ENCODE measurements at regions not wholly inside any gene's neighbourhood (a gene's known extent, or its start where the extent isn't known, plus 50 kb on each side); places are given as distances from the start of the nearest gene placed in this dataset.

DNA sequence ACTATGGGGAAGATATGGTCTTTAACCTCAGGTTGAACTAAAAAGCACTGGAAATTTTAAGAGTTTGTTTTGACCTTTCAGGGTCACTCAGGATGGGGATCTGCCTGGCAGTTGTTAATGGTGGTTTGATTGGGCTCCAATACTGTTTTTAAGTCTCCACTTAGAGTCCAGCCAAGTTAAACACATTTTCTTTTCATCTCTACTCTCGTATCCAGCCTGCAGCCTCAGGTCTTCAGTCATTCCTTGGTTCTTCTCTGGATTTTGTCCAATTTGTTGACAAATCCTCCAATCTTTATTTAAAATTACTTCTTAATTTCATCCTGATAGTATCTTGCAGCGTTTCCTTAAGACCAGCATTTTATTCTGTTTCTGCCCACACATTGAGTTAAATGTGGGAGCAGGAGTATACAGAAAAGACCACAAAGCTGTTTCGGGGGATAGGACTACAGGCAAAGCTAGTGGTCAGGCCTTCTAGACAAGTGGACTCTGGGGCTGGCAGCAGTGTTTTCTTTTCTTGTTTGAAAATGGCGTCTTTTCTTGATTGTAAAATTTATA lies 133.2 kb upstream of the INHBA start:
- H3K9ac ChIP-seq (ENCODE audit: low read length): no peak overlapping the region
- H3K4me2 ChIP-seq (ENCODE audit: low read length): no peak overlapping the region
- no peak overlapping the region for H3K4me3 ChIP-seq (ENCODE audit: low read length)

DNA sequence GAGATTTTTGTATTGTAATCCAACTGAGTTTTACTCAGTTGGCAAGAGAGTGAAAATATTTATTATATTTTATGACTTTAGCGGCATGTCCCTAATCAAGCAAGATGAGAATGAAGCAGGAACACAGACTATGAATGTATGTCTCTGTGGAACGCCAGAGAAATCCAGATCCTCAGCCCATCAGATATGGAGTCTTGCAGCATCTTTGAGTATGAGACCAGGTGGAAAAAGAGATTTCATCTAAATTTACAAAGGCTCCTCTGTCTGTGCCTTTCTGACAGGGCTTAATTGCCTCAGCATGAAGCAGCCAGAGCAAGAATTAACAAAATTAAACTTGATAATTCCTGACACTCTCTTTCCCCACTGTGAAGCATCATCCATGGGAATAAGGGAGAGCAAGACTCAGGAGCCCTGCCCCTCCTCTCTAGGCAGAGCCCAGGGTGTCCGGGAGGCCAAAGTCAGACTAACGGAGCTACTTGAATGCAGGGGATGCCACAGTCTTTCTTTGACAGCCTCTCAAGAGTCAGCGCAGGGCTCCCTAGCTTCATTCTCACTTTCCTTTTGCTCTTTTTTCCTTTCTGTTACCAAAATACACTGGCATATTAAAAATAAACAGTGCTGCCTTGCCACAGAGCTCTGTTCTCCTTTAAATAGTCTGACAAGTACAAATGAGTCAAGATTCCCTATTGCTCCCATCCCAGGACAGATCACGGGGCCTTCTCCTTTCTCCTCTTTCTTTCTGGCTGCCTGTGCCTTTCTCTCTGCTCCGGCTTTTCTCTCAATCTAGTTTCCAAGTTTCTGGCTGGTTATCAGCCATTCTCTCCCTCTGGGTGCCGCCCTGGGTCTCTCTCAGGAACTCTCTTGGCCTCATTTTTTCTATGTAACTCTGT lies 132.2 kb upstream of the INHBA start:
- Histone ChIP-seq H4K20me1 (ENCODE audit: insufficient read depth, low read length) (no peaks in the 10 kb centered on the region), H3K4me3 (ENCODE audit: low read length) (no peak overlapping the region), H3K4me2 (ENCODE audit: low read length) (no peak overlapping the region), H3K27me3 (ENCODE audit: low read depth, low read length) (no peaks in the 10 kb centered on the region), H3K4me1 (ENCODE audit: low read length) (no peaks in the 10 kb centered on the region), H2AFZ (ENCODE audit: low read depth, low read length) (no peak overlapping the region), H3K36me3 (replicated peaks; ENCODE audit: low read depth, low read length) (no peaks in the 10 kb centered on the region), H3K27ac (ENCODE audit: low read length) (no peak overlapping the region), H3K79me2 (ENCODE audit: low read length) (no peaks in the 10 kb centered on the region), H3K9me3 (ENCODE audit: insufficient read depth, low read length) (no peaks in the 10 kb centered on the region), H3K9ac (ENCODE audit: low read length) (no peak overlapping the region)
- no peak for TF ChIP-seq EZH2phosphoT487 (IDR thresholded peaks at IDR 0.05; ENCODE audit: low read depth)
- TF ChIP-seq, protein P1, sequence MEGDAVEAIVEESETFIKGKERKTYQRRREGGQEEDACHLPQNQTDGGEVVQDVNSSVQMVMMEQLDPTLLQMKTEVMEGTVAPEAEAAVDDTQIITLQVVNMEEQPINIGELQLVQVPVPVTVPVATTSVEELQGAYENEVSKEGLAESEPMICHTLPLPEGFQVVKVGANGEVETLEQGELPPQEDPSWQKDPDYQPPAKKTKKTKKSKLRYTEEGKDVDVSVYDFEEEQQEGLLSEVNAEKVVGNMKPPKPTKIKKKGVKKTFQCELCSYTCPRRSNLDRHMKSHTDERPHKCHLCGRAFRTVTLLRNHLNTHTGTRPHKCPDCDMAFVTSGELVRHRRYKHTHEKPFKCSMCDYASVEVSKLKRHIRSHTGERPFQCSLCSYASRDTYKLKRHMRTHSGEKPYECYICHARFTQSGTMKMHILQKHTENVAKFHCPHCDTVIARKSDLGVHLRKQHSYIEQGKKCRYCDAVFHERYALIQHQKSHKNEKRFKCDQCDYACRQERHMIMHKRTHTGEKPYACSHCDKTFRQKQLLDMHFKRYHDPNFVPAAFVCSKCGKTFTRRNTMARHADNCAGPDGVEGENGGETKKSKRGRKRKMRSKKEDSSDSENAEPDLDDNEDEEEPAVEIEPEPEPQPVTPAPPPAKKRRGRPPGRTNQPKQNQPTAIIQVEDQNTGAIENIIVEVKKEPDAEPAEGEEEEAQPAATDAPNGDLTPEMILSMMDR (IDR thresholded peaks at IDR 0.05; ENCODE audit: low read depth, low read length): no peak

More for the DNA sequence above, 133.2 kb upstream of the INHBA start:
- Histone ChIP-seq H3K36me3 (replicated peaks; ENCODE audit: low read depth, low read length) (no peaks in the 10 kb centered on the region), H3K9me3 (ENCODE audit: insufficient read depth, low read length) (no peaks in the 10 kb centered on the region), H3K27ac (ENCODE audit: low read length) (no peak overlapping the region), H3K27me3 (ENCODE audit: low read depth, low read length) (no peaks in the 10 kb centered on the region), H4K20me1 (ENCODE audit: insufficient read depth, low read length) (no peaks in the 10 kb centered on the region), H2AFZ (ENCODE audit: low read depth, low read length) (no peak overlapping the region), H3K79me2 (ENCODE audit: low read length) (no peaks in the 10 kb centered on the region), H3K4me1 (ENCODE audit: low read length) (no peaks in the 10 kb centered on the region)
- no peak for TF ChIP-seq EZH2phosphoT487 (IDR thresholded peaks at IDR 0.05; ENCODE audit: low read depth)
- TF ChIP-seq, protein P1 (IDR thresholded peaks at IDR 0.05; ENCODE audit: low read depth, low read length): no peak

DNA sequence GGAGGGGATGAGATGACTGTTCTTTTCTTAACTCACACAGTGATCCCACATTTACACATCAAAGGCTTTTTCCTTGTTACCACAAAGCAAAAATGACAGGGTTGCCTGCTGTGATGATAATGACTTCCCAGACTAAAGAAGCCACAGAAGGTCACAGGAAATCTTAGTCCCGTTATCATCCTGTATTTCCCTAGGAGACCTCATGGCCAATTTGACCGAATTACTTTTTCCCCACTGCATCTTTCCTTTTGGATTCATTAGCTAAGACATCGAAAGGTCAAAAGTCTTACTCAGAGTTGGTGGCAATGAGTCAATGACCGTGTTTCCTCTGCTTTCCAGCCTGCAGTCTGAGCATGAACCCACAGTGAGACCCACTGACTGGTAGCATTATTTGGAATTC lies 130.1 kb upstream of the INHBA start:
- Histone ChIP-seq H3K36me3 (replicated peaks; ENCODE audit: low read depth, low read length) (no peaks in the 10 kb centered on the region), H3K4me3 (ENCODE audit: low read length) (no peak overlapping the region), H3K4me1 (ENCODE audit: low read length) (no peaks in the 10 kb centered on the region), H2AFZ (ENCODE audit: low read depth, low read length) (no peak overlapping the region), H3K9me3 (ENCODE audit: insufficient read depth, low read length) (no peaks in the 10 kb centered on the region), H3K79me2 (ENCODE audit: low read length) (no peaks in the 10 kb centered on the region), H3K27me3 (ENCODE audit: low read depth, low read length) (no peaks in the 10 kb centered on the region), H3K9ac (ENCODE audit: low read length) (no peak overlapping the region), H3K27ac (ENCODE audit: low read length) (no peak overlapping the region), H4K20me1 (ENCODE audit: insufficient read depth, low read length) (no peaks in the 10 kb centered on the region), H3K4me2 (ENCODE audit: low read length) (no peak overlapping the region)
- TF ChIP-seq EZH2phosphoT487 (IDR thresholded peaks at IDR 0.05; ENCODE audit: low read depth): no peak
- TF ChIP-seq, protein P1 (IDR thresholded peaks at IDR 0.05; ENCODE audit: low read depth, low read length): no peak

DNA sequence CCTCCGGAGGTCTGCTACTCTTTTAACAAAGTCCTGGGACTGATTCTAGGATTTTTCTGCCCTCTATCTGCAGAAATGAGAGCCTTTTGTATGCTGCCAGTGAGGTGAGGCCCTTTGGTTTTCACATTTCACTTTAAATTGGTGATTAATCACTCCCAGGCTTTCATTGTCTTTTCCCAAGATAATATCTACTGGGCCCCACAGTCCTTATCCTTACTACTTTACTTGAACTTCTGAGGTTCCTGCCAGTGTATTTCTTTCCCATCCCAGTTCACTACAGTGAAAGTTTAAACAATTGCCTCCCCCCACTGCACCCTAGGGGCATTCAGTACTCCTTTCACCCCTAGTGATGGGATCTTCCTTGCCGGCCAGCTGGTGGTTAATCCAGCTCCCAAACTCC lies 127.4 kb upstream of the INHBA start:
- Histone ChIP-seq H3K4me3 (ENCODE audit: low read length) (no peak overlapping the region), H3K27me3 (ENCODE audit: low read depth, low read length) (no peaks in the 10 kb centered on the region), H3K36me3 (replicated peaks; ENCODE audit: low read depth, low read length) (no peaks in the 10 kb centered on the region), H3K27ac (ENCODE audit: low read length) (no peak overlapping the region), H3K9ac (ENCODE audit: low read length) (no peak overlapping the region), H3K4me2 (ENCODE audit: low read length) (no peak overlapping the region), H4K20me1 (ENCODE audit: insufficient read depth, low read length) (no peaks in the 10 kb centered on the region), H3K4me1 (ENCODE audit: low read length) (no peaks in the 10 kb centered on the region), H3K79me2 (ENCODE audit: low read length) (no peaks in the 10 kb centered on the region), H3K9me3 (ENCODE audit: insufficient read depth, low read length) (no peaks in the 10 kb centered on the region), H2AFZ (ENCODE audit: low read depth, low read length) (no peak overlapping the region)
- no peak for TF ChIP-seq EZH2phosphoT487 (IDR thresholded peaks at IDR 0.05; ENCODE audit: low read depth)
- TF ChIP-seq, protein P1 (IDR thresholded peaks at IDR 0.05; ENCODE audit: low read depth, low read length): no peak
